Kidney tubule cell (primary cell): ENCODE measurements at regions not wholly inside any gene's neighbourhood (a gene's known extent, or its start where the extent isn't known, plus 50 kb on each side); places are given as distances from the start of the nearest gene placed in this dataset.
"Not testable (repeated sequence)": the region's sequence is repeated elsewhere in the genome, so short reads cannot be mapped to it uniquely, and the experiment has no call there.

Experiments used
- DNase-seq: peaks from one replicate; pipeline ENCODE4 v3.0.0-alpha.2; 2018; ENCODE audit warnings: low spot score

- DNase-seq = no peak
Observed at GRCh38 chr5:40453689-40454088, 226.0 kb upstream of the PTGER4 start.

DNA sequence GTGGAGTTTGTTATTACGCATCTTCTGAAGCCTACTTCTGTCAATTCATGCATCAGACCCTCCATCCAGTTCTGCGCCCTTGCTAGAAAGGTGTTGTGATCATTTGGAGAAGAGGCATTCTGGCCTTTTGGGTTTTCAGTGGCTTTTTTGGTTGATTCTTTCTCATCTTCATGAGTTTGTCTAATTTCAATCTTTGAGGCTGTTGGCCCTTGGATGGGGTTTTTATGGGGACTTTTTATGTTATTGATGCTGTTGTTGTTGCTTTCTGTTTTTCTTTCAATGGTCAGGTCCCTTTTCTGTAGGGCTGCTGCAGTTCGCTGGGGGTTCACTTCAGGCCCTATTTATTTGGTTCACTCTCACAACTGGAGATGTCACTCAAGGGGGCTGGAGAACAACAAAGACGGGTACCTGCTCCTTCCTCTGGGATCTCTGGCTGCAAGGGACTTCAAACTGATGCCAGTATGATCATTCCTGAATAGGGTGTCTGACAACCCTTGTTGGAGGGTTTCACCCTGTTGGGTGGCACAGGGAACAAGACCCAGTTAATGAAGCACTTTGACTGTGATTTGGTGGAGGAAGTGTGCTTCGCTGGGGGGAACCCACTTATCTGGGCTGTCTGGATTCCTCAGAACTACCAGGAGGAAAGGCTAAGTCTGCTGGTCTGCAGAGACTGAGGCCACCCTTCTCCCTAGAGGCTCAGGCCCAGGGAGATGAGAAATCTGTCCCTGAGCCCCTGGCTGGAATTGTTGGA lies 226.7 kb upstream of the PTGER4 start:
- DNase-seq = no peak

DNA sequence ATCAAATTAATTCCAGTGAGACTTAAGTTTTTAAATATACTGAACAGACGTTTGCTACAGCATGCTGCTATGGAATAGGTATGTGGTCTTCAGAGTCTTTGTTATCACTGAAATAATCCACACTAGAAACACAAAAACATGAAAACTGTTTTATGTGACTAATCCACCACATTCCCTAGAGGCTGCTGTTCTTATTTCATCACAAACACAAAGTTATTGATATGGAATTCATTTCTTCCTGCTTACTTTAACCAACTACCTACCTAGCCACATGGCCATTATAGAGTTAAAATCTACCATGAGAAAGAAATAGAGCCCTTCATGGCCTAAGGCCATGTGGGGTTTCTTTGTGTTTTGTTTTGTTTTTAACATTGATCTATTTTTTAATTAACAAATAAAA lies 232.3 kb upstream of the PTGER4 start:
- peak; percentile 5 for DNase-seq

- DNase-seq = peak; percentile 89
Observed at GRCh38 chr5:40446910-40447309, 232.8 kb upstream of the PTGER4 start.

GRCh38 chr5:40442346-40442745 lies 237.4 kb upstream of the PTGER4 start:
- DNase-seq = peak; percentile 37

GRCh38 chr5:40441733-40442132 lies 238.0 kb upstream of the PTGER4 start:
- DNase-seq = no peak

DNA sequence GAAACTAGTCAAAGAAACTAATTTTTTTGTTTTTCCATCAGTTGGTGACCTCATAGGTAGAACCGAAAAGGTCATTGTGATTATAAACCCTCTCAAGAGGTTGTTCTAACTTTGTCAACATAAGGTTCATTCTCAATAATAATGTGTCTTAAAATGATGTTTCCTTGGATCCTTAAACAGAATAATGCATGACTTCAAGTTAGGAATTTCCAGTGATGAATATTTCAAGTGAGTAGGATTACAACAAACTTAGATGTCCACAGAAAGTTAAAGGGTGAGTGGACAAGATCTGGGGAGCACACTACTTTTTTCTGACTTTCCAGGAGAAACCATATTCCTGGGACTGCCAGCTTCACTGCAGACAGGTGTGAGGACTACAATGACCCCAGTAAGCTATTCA lies 239.0 kb upstream of the PTGER4 start:
- no peak for DNase-seq

GRCh38 chr5:40439103-40439502 lies 240.6 kb upstream of the PTGER4 start:
- DNase-seq = not testable (repeated sequence)

DNA sequence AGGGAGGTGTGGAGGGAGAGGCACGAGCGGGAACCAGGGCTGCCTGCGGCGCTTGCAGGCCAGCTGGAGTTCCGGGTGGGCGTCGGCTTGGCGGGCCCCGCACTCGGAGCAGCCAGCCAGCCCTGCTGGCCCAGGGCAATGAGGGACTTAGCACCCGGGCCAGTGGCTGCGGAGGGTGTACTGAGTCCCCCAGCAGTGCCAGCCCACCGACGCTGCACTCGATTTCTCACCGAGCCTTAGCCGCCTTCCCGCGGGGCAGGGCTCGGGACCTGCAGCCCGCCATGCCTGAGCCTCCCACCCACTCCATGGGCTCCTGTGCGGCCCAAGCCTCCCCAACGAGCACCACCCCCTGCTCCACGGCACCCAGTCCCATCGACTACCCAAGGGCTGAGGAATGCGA lies 241.1 kb upstream of the PTGER4 start:
- not testable (repeated sequence) for DNase-seq

DNA sequence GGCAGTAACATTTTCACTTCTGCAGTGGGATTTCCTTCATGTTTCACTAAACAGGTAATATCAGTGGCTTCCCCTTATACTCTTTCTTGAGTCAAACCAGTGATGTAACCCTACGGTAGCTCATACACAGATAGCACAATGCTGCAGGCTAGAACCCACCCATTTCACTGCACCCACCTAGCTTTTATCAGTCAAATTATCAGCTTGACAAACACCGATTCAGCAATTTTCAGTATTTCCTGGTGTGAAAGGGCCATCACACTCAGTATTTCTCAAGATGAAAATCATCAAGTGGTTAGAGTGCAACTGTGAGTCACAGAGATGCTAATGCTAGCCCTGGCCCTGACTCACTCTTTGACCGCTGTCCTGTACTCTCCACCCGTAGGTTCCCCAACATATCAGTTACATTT lies 242.3 kb upstream of the PTGER4 start:
- peak; percentile 81 for DNase-seq

GRCh38 chr5:40436535-40437237 lies 243.0 kb upstream of the PTGER4 start:
- no peak for DNase-seq

DNA sequence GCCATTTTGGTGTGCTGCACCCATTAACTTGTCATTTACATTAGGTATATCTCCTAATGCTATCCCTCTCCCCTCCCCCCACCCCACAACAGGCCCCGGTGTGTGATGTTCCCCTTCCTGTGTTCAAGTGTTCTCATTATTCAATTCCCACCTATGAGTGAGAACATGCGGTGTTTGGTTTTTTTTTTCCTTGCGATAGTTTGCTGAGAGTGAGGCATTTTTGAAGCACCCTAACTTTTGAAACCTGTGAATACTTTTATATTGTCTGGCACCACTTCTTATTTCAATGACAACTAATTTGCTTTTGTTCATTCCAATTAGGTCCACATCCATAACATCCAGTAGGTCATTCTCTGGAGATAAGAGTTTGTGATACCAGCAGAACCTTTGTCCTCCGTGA lies 244.0 kb upstream of the PTGER4 start:
- not testable (repeated sequence) for DNase-seq

DNA sequence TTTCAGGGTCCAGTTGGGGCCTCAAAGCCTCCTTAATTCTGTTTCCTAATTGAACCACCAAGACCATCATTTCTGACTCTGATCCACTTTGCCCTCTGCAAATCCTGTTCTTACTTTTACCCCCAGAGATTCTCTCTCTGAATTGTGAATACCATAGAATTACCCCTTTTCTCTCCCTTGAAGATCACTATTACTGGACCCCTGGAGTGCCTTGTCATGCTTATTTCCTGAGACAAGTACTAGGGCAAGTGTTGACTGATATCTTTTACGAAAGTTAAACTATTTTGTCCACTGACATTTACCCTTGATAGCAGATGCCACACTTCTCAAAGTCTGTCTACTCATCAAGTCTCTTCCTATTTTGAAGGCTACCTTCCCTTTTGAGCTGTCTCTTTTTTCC lies 246.9 kb upstream of the PTGER4 start:
- DNase-seq = no peak

DNA sequence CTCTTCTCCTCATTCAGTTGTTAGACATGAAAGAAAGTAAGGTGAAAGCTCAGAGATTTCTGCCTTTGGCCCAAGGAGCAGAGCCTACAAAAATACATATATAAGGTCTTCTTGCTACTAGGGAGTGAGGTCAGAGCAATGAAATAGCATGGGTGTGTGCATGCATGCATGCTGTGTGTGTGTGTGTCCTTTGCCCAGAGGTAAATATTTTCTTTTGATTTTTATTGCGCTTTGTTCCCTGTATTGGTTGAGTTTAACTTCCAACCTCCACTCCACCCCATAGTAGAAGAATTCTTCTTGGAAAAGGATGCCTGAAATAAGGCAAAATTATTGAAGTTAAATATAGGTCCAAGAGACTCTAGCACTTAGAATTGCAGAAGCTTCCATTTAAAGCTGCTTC lies 248.0 kb upstream of the PTGER4 start:
- no peak for DNase-seq

GRCh38 chr5:40430101-40430710 lies 249.5 kb upstream of the PTGER4 start:
- no peak for DNase-seq

- DNase-seq = peak; percentile 15
Observed at GRCh38 chr5:40429258-40430100, 250.2 kb upstream of the PTGER4 start.

GRCh38 chr5:40428815-40429214 lies 250.9 kb upstream of the PTGER4 start:
- DNase-seq = no peak

- peak; percentile 43 for DNase-seq
Observed at GRCh38 chr5:40428126-40428525, 251.6 kb upstream of the PTGER4 start.

GRCh38 chr5:40417046-40417810 lies 262.5 kb upstream of the PTGER4 start:
- DNase-seq = not testable (repeated sequence)

DNA sequence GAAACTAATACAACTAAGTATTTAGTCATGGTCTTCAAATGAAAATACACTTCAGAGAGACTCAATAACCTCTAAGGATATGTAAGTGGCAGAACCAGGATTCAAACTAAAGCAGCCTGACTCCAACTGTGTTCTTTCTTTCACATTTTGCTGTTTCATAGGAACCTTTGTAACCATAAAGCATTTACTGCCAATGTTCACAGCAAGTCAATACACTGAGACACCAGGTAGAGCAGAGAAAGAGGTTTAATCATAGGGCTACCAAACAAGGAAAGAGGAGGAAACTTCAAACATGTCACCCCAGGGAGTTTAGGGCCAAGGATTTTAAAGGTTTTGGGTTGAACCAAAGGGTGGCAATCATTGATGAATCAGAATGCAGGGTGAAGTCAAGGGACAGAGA lies 263.1 kb upstream of the PTGER4 start:
- no peak for DNase-seq

- no peak for DNase-seq
Observed at GRCh38 chr5:40416098-40416497, 263.6 kb upstream of the PTGER4 start.

DNA sequence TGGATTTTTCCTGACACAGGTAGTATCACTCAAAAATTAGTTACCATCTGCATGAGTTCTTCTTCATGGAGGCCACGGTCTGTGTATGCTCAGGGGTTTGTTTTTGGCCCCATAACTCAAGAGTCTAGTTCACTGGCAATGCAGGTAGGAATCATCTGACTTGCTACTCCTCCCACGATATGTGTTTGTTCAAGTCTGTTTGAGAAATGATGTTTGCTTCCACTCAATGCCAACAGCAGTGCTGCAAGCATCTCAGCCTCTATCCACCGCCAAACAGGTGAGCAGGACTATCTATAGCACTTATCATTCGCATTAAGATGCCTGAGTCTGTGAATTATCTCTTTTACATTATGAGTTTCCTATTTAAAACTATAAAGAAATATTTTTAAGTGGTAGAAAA lies 264.8 kb upstream of the PTGER4 start:
- DNase-seq = no peak
